ENCODE measurements at regions not wholly inside any gene's neighbourhood (a gene's known extent, or its start where the extent isn't known, plus 50 kb on each side); places are given as distances from the start of the nearest gene placed in this dataset.
"Not testable (repeated sequence)": the region's sequence is repeated elsewhere in the genome, so short reads cannot be mapped to it uniquely, and the experiment has no call there.

DNA sequence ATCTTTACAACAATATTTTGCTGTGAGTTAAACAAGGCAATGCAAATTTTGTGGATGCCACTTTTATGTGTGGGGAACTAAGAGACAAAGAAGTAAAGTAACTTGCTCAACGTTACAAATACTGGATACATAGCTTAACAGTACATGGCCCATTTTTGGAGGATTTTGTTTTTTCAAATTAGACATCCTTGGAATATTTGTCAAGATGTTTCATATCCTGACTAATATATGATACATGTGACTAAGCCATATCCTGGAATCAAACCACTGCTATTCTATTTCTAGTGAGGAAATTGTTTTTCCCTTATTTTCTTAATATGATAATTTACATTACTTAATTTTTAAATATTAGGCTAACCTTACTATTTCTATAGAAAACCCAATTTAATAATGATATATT is 529.8 kb downstream of the DMRTA1 start:
- Histone ChIP-seq H3K4me1 (ENCODE audit: control insufficient read depth in 2 of 2, insufficient read depth in 1 of 2, low read depth in 1 of 2, low read length in 2 of 2) (no peaks in the 10 kb centered on the region), H3K4ac (ENCODE audit: low read length) (no peak overlapping the region), H3K18ac (ENCODE audit: low read length) (no peak overlapping the region), H4K8ac (ENCODE audit: low read depth, low read length) (no peak overlapping the region), H3K27ac (replicated peaks; ENCODE audit: low read length) (no peak overlapping the region), H4K91ac (ENCODE audit: low read depth, low read length, poor library complexity) (no peak overlapping the region), H2AFZ (ENCODE audit: low read length) (no peak overlapping the region), H2BK5ac (ENCODE audit: low read length) (no peak overlapping the region), H3K4me3 (ENCODE audit: low read length in 2 of 2) (no peak overlapping the region), H3K27me3 (ENCODE audit: control insufficient read depth in 3 of 3, insufficient read depth in 3 of 3, low read depth in 1 of 3, low read length in 3 of 3) (no peaks in the 10 kb centered on the region), H3K4me2 (ENCODE audit: insufficient read depth, low read length, poor library complexity, severe bottlenecking) (no peak overlapping the region), H2BK12ac (ENCODE audit: low read length) (no peak overlapping the region), H2AK5ac (ENCODE audit: low read depth, low read length) (no peak overlapping the region), H2BK120ac (ENCODE audit: low read depth, low read length) (no peak overlapping the region), H3K9me3 (replicated peaks in 1 of 2; ENCODE audit: control insufficient read depth in 2 of 2, insufficient read depth in 1 of 2, low read depth in 1 of 2, low read length in 2 of 2) (no peaks in the 10 kb centered on the region), H3K14ac (ENCODE audit: low read length) (no peak overlapping the region), H2BK15ac (ENCODE audit: low read length) (no peak overlapping the region), H3K9ac (ENCODE audit: low read depth, low read length, poor library complexity) (no peak overlapping the region), H3K23ac (ENCODE audit: low read depth, low read length, poor library complexity) (no peak overlapping the region), H3K36me3 (replicated peaks in 1 of 2; ENCODE audit: control insufficient read depth in 2 of 2, insufficient read depth in 2 of 2, low read length in 2 of 2) (no peaks in the 10 kb centered on the region), H3K79me1 (ENCODE audit: low read depth, low read length) (no peaks in the 10 kb centered on the region)
- DNase-seq (ENCODE audit: low spot score) = no peak
- WGBS, 2 donors (ENCODE audit: extremely low coverage in 2 of 2, insufficient read length in 2 of 2, insufficient replicate concordance in 1 of 2) = no CpG with 5 or more reads among the region's 1 CpG

DNA sequence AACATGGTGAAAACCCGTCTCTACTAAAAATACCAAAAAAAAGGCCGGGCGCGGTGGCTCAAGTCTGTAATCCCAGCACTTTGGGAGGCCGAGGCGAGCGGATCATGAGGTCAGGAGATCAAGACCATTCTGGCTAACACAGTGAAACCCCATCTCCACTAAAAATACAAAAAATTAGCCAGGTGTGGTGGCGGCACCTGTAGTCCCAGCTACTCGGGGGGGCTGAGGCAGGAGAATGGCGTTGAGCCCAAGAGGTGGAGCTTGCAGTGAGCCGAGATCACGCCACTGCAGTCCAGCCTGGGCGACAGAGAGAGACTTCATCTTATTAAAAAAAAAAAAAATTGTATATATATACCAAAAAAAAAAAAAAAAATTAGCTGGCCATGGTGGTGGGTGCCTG is 533.8 kb downstream of the DMRTA1 start:
- not testable (repeated sequence) for H3K23ac ChIP-seq (ENCODE audit: low read depth, low read length, poor library complexity); H2BK5ac ChIP-seq (ENCODE audit: low read length)

DNA sequence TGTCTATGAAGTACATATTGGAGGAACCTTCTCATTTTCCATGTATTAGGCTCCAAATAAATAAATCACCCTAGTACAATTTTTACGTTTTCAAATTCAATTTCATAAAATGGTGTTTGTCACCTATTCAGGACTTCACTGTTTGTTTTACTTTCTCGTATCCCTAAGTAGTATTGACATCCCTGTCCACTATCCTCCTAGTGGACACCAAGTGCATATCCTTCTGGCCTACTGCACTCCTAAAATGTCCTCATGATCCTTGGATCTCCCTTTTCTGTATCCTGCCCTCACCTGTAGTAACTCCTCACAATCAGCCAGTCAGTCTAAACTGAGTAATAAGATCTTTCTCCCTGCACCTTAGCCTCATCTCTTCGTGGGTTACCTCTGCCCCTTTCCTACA is 539.9 kb downstream of the DMRTA1 start:
- Histone ChIP-seq H2AFZ (ENCODE audit: low read length) (no peak overlapping the region), H3K4me3 (ENCODE audit: low read length in 2 of 2) (no peak overlapping the region), H2BK12ac (ENCODE audit: low read length) (no peak overlapping the region), H3K23ac (ENCODE audit: low read depth, low read length, poor library complexity) (no peak overlapping the region), H3K9ac (ENCODE audit: low read depth, low read length, poor library complexity) (no peak overlapping the region), H2BK5ac (ENCODE audit: low read length) (no peak overlapping the region), H2AK5ac (ENCODE audit: low read depth, low read length) (no peak overlapping the region), H3K79me1 (ENCODE audit: low read depth, low read length) (no peaks in the 10 kb centered on the region), H4K91ac (ENCODE audit: low read depth, low read length, poor library complexity) (no peak overlapping the region), H3K18ac (ENCODE audit: low read length) (no peak overlapping the region), H3K27ac (replicated peaks; ENCODE audit: low read length) (no peak overlapping the region), H3K27me3 (ENCODE audit: control insufficient read depth in 3 of 3, insufficient read depth in 3 of 3, low read depth in 1 of 3, low read length in 3 of 3) (no peaks in the 10 kb centered on the region), H3K4ac (ENCODE audit: low read length) (no peak overlapping the region), H3K36me3 (replicated peaks in 1 of 2; ENCODE audit: control insufficient read depth in 2 of 2, insufficient read depth in 2 of 2, low read length in 2 of 2) (no peaks in the 10 kb centered on the region), H3K4me1 (ENCODE audit: control insufficient read depth in 2 of 2, insufficient read depth in 1 of 2, low read depth in 1 of 2, low read length in 2 of 2) (no peaks in the 10 kb centered on the region), H3K4me2 (ENCODE audit: insufficient read depth, low read length, poor library complexity, severe bottlenecking) (no peak overlapping the region), H4K8ac (ENCODE audit: low read depth, low read length) (no peak overlapping the region), H2BK120ac (ENCODE audit: low read depth, low read length) (no peak overlapping the region), H3K9me3 (replicated peaks in 1 of 2; ENCODE audit: control insufficient read depth in 2 of 2, insufficient read depth in 1 of 2, low read depth in 1 of 2, low read length in 2 of 2) (no peaks in the 10 kb centered on the region), H3K14ac (ENCODE audit: low read length) (no peak overlapping the region), H2BK15ac (ENCODE audit: low read length) (no peak overlapping the region)
- no peak for DNase-seq (ENCODE audit: low spot score)
- no CpG with 5 or more reads among the region's 3 CpGs for WGBS, 2 donors (ENCODE audit: extremely low coverage in 2 of 2, insufficient read length in 2 of 2, insufficient replicate concordance in 1 of 2)

More for the DNA sequence above, 533.8 kb downstream of the DMRTA1 start:
- H3K14ac ChIP-seq (ENCODE audit: low read length); H3K79me1 ChIP-seq (ENCODE audit: low read depth, low read length); H3K4me2 ChIP-seq (ENCODE audit: insufficient read depth, low read length, poor library complexity, severe bottlenecking); H2AK5ac ChIP-seq (ENCODE audit: low read depth, low read length); H2BK15ac ChIP-seq (ENCODE audit: low read length); H2BK12ac ChIP-seq (ENCODE audit: low read length); H4K91ac ChIP-seq (ENCODE audit: low read depth, low read length, poor library complexity); H3K9me3 ChIP-seq (replicated peaks in 1 of 2; ENCODE audit: control insufficient read depth in 2 of 2, insufficient read depth in 1 of 2, low read depth in 1 of 2, low read length in 2 of 2); H2AFZ ChIP-seq (ENCODE audit: low read length); H3K9ac ChIP-seq (ENCODE audit: low read depth, low read length, poor library complexity); H4K8ac ChIP-seq (ENCODE audit: low read depth, low read length); DNase-seq (ENCODE audit: low spot score); H3K4ac ChIP-seq (ENCODE audit: low read length); H3K27ac ChIP-seq (replicated peaks; ENCODE audit: low read length); H3K4me1 ChIP-seq (ENCODE audit: control insufficient read depth in 2 of 2, insufficient read depth in 1 of 2, low read depth in 1 of 2, low read length in 2 of 2); H3K18ac ChIP-seq (ENCODE audit: low read length); H3K27me3 ChIP-seq (ENCODE audit: control insufficient read depth in 3 of 3, insufficient read depth in 3 of 3, low read depth in 1 of 3, low read length in 3 of 3); H3K4me3 ChIP-seq (ENCODE audit: low read length in 2 of 2); H3K36me3 ChIP-seq (replicated peaks in 1 of 2; ENCODE audit: control insufficient read depth in 2 of 2, insufficient read depth in 2 of 2, low read length in 2 of 2); H2BK120ac ChIP-seq (ENCODE audit: low read depth, low read length): not testable (repeated sequence)
- WGBS, 2 donors (ENCODE audit: extremely low coverage in 2 of 2, insufficient read length in 2 of 2, insufficient replicate concordance in 1 of 2) = no CpG with 5 or more reads among the region's 13 CpGs

DNA sequence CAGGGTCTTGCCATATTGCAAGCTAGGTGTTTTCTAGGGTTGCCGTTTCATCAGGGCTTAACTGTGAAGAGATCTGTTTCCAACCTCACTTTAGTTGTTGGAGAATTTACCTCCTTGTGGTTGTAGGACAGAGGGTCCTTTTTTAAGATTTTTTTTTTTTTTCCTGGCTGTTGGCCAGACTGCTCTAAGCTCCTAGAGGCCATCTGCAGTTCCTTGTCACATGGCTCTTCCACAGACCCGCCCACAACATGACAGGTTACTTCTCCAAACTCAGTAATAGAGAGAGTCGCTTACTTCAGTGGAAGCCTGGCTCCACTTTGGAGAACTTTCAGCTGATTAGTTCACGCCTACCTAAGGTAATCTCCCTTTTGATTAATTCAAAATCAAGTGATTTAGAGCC is 543.7 kb downstream of the DMRTA1 start:
- Histone ChIP-seq H4K91ac (ENCODE audit: low read depth, low read length, poor library complexity) (no peak overlapping the region), H3K14ac (ENCODE audit: low read length) (no peak overlapping the region), H2AFZ (ENCODE audit: low read length) (no peak overlapping the region), H2BK12ac (ENCODE audit: low read length) (no peak overlapping the region), H3K4me1 (ENCODE audit: control insufficient read depth in 2 of 2, insufficient read depth in 1 of 2, low read depth in 1 of 2, low read length in 2 of 2) (no peaks in the 10 kb centered on the region), H3K4ac (ENCODE audit: low read length) (no peak overlapping the region), H3K79me1 (ENCODE audit: low read depth, low read length) (no peaks in the 10 kb centered on the region), H3K4me2 (ENCODE audit: insufficient read depth, low read length, poor library complexity, severe bottlenecking) (no peak overlapping the region), H2AK5ac (ENCODE audit: low read depth, low read length) (no peak overlapping the region), H2BK5ac (ENCODE audit: low read length) (no peak overlapping the region), H3K27ac (replicated peaks; ENCODE audit: low read length) (no peak overlapping the region), H4K8ac (ENCODE audit: low read depth, low read length) (no peak overlapping the region), H2BK120ac (ENCODE audit: low read depth, low read length) (no peak overlapping the region), H3K9ac (ENCODE audit: low read depth, low read length, poor library complexity) (no peak overlapping the region), H3K4me3 (ENCODE audit: low read length in 2 of 2) (no peak overlapping the region), H3K23ac (ENCODE audit: low read depth, low read length, poor library complexity) (no peak overlapping the region), H2BK15ac (ENCODE audit: low read length) (no peak overlapping the region), H3K18ac (ENCODE audit: low read length) (no peak overlapping the region), H3K27me3 (ENCODE audit: control insufficient read depth in 3 of 3, insufficient read depth in 3 of 3, low read depth in 1 of 3, low read length in 3 of 3) (no peaks in the 10 kb centered on the region), H3K36me3 (replicated peaks in 1 of 2; ENCODE audit: control insufficient read depth in 2 of 2, insufficient read depth in 2 of 2, low read length in 2 of 2) (no peaks in the 10 kb centered on the region), H3K9me3 (replicated peaks in 1 of 2; ENCODE audit: control insufficient read depth in 2 of 2, insufficient read depth in 1 of 2, low read depth in 1 of 2, low read length in 2 of 2) (no peaks in the 10 kb centered on the region)
- DNase-seq (ENCODE audit: low spot score) = no peak
- no CpG with 5 or more reads among the region's 4 CpGs for WGBS, 2 donors (ENCODE audit: extremely low coverage in 2 of 2, insufficient read length in 2 of 2, insufficient replicate concordance in 1 of 2)
